GM21723 (cell line): ENCODE measurements at regions not wholly inside any gene's neighbourhood (a gene's known extent, or its start where the extent isn't known, plus 50 kb on each side); places are given as distances from the start of the nearest gene placed in this dataset.
"Not testable (repeated sequence)": the region's sequence is repeated elsewhere in the genome, so short reads cannot be mapped to it uniquely, and the experiment has no call there.

Experiments
- ATAC-seq: cut with Tn5 transposase; IDR thresholded peaks from one replicate; pipeline ENCODE4 v1.9.1; 2021; ENCODE audit warnings: mild to moderate bottlenecking, moderate library complexity; ENCODE audit not compliant: unreplicated experiment

- no peak for ATAC-seq
These were observed 162.0 kb upstream of the ATP6AP2 start for GRCh38 chrX:40418813-40419195.

- no peak for ATAC-seq
These were observed 162.5 kb upstream of the ATP6AP2 start for GRCh38 chrX:40418146-40418812.

- no peak for ATAC-seq
These were observed 165.1 kb upstream of the ATP6AP2 start for GRCh38 chrX:40415675-40416074.

GRCh38 chrX:40414335-40414734 is 166.4 kb upstream of the ATP6AP2 start:
- ATAC-seq, result no peak

GRCh38 chrX:40411340-40412111 is 169.2 kb upstream of the ATP6AP2 start:
- no peak for ATAC-seq

DNA sequence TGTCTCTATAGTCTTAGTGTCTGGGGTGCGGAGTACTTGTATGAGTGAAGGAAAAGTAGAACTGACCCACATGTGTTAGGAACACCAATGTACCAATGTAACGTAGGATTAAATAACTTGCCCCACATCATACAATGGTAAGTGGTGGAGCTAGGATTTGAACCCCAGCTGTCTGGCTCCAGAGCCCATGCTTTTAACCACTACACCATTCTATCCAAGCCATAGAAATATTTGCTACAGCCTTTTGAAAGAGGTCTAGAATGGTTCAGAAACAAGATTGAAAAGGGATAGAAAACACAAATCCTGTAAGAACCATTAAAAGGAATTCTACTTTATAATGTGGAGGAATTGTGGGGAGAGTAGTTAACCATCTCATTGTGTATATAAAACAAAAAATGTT is 169.9 kb upstream of the ATP6AP2 start:
- no peak for ATAC-seq

DNA sequence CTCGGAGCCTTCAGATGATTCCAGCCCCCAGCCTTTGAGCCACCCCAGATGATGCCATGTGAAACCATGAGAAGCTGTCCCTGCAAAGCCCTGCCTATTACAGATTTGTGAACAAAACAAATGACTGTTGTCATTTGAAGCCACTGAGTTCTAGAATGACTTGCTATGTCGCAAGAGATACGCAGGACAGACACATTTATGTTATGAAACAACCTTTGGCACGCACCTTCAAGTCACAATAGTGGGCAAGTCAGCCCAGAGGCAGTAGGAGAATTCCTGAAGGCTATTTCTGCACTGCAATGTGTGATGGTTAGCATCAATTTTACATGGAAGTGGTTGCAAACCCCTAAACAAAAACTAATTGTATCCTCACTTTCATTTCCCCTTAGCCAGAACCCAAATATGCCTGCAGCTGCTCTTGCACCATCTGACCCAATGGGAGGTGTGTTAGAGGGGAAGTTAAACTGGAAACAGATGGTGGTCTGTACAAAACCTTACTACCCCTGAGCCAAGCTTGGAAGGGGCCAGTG is 174.4 kb upstream of the ATP6AP2 start:
- ATAC-seq, result no peak

- no peak for ATAC-seq
These were observed 175.4 kb upstream of the ATP6AP2 start for GRCh38 chrX:40405399-40405798.

- no peak for ATAC-seq
These were observed 177.0 kb upstream of the ATP6AP2 start for GRCh38 chrX:40403757-40404156.

DNA sequence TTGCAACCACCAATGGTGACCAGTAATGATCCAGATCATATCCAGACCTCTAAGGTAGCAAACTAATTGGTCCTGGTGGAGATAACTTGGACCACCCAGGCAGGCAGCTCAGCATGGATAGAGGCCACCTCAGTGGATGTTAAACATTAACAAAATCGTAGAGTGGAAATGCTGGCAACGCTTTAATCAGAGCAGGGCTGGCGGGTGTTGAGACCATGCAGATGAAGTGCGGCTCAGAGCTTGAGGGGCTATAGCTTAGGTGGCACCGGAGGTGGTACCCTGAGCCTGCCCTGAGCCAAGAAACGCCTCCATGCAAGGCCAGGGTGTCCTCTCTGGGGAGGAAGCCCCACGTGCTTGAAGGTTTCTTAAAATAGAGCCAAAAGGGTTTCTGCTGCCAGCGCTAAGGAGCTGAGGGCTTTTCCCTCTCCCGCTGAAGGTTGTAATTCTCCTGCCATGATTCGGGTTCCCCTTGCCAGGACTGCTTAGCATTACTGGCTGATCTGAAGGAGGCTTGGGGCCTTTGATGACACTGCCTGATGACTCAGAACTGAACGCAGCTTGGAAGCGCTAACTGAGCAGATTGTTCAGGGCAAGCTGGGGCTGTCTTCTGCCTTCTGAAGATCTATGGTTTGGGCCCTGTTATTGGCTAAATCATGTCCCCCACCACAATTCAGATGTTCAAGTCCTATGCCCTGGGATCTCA is 177.8 kb upstream of the ATP6AP2 start:
- ATAC-seq, result no peak

GRCh38 chrX:40395102-40395501 is 185.7 kb upstream of the ATP6AP2 start:
- no peak for ATAC-seq

DNA sequence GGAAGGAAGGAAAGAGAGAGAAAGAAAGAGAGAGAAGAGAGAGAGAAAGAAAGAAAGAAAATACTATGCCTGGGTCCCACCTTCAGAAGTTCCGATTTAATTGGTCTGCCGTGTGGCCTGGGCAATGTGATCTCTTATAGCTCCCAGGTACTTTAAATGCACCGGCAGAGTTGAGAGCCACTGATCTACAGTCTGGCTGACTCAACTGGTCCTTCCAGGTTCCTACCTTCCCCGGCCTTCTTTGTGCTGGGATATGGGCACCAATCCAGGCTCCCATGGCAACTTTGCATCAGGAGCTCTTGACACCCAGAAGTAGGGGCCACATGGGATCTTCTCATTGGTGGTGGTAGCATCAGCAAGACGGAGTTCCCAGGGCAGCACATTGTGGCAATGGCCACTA is 186.5 kb upstream of the ATP6AP2 start:
- ATAC-seq, result no peak

- ATAC-seq, result no peak
These were observed 188.2 kb upstream of the ATP6AP2 start for GRCh38 chrX:40392599-40392998.

DNA sequence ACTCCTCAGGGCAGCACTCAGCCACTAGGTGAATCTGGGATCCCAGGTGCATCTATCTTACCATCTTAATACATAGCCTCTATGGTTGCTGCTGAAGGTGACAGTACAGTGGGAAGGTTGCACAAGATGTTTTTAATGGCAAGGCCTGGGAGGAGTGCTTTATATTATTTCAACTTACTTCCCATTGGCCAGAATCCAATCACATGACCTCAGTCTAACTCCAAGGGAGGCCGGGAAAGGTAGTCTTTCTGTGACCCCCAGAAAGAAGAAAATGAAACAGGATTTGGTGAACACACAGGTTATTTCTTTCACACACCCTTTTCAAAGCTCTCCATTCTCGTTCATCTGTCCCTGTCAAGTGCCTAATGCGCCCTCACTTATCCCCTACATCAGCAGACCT is 189.1 kb upstream of the ATP6AP2 start:
- no peak for ATAC-seq

GRCh38 chrX:40389555-40389954 is 191.2 kb upstream of the ATP6AP2 start:
- no peak for ATAC-seq

DNA sequence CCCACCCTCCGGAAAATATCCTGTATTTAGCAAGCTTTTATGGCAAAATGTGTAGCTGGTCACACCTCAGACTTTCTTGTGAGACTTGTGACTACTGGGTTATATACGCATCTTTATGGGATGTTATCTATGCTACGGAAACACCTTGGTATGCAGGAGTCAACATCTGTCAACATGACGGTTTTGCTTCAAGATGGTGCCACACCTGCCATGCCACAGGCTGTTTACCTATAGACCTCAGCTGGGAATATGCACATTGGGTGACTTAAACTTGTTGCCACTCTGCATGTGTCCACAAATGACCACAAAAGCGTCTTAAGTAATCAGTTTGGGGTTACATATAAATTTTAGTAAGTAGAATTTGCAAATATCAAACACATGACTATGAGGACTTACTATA is 192.3 kb upstream of the ATP6AP2 start:
- ATAC-seq, result no peak

DNA sequence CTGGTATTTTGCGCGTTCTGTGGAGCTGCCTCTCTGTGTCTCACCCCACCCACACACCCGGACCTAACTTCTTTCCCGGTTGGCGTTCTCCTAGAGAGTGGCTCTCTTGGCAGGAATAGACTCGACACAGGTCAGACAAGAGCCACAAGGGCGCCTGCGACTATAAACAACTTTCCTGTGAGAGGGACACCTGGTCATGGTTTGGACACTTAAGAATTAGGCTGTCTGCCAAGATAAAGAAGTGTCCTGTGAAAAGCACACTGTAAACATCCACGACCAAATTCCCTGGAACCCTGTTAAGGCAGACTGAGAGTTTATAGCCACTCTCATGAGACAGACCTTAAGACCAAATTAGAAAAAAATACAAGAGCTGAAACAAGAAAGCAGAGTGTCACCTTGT is 192.9 kb upstream of the ATP6AP2 start:
- not testable (repeated sequence) for ATAC-seq

DNA sequence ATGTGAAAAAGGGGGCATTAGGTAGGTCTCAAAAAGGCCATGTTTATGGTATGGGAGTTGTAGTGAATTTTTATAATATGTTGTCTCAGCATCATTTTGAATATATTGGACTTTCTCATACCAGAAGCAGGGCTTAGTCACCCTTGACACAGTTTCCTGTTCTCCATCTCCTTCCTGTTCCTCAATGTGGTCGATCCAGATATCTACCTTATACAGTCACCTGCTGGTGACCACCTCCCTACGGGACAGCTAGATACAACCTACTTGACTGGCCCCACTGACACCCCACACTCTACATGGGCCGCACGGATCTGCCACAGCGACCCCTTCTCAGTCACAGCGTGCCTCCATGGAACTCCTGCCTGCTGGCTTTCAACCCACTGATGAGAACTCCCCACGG is 193.5 kb upstream of the ATP6AP2 start:
- ATAC-seq, result not testable (repeated sequence)

GRCh38 chrX:40385682-40386081 is 195.1 kb upstream of the ATP6AP2 start:
- no peak for ATAC-seq

DNA sequence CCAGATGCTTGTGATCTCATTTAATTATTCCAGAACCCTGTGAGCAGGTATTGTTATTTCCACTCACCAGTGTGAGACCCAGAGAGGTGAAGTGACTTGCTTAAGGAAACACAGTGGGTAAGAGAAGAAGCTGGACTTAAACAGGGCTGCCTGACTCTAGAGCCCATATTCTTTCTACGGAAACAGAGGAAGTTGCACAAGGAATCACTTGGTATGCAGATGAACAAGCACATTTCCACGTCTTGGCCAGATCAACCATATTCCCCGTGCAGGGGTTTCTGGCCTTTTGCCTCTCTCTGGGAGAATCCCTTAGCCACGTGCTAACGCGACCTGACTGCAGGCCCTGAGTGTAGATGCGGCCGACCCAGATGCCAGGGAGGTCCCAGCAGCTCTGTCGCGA is 195.5 kb upstream of the ATP6AP2 start:
- no peak for ATAC-seq

DNA sequence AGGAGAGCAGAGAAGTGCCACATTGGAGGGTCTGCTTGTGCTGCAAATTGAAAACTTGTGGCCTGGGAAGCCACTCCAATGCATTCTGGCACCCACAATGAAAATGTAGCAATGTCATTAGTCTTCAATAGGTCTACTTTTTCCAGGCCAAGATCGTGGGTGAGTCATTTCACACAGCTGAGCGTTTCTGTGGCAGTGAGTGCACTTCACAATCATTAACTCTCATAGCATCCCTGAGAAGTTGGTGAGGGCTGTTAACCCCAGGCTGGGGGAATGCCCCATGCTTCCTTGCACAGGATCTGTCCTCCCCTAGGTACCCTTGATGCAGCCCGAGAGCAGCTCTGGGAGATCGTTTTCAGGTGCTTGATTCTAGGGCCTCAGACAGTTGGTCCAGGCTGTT is 196.8 kb upstream of the ATP6AP2 start:
- no peak for ATAC-seq

DNA sequence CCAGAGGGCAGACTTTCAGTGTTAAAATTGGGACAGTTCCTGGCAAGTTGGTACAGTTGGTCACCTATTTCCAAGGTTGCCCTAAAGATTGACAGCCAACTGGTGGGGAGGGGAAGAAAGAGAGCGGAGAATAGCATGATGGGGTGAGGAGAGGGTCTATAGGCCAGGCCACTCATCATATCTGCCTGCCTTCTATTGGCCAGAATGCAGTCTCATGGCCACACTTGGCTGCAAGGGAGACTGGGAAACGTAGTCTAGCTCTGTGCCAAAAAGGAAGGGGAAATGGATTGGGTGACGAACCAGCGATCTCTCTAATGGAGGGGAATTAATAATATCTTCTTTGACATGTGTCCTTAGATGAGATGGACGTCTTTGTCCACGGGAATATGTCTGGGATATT is 197.4 kb upstream of the ATP6AP2 start:
- no peak for ATAC-seq
